Liver (tissue), 8 donors: ENCODE measurements at regions not wholly inside any gene's neighbourhood (a gene's known extent, or its start where the extent isn't known, plus 50 kb on each side); places are given as distances from the start of the nearest gene placed in this dataset.

Source experiments
- DNase-seq: peaks from one replicate; pipeline ENCODE4 v3.0.0-alpha.2; 2017; ENCODE audit warnings: low spot score
- H3K27ac ChIP-seq, 2 donors: one replicate each; pipeline ENCODE4 v1.7.0; 2013; ENCODE audit warnings: inconsistent platforms in 2 of 2, low read length in 2 of 2, control low read depth in 1 of 2, low read depth in 1 of 2, mild to moderate bottlenecking in 1 of 2
- H3K27me3 ChIP-seq, 4 donors: one replicate each; pipeline versions ENCODE4 v1.6.1 to v1.7.0; 2013; ENCODE audit warnings: low read length in 3 of 4, inconsistent platforms in 1 of 4, mild to moderate bottlenecking in 1 of 4, moderate library complexity in 1 of 4; ENCODE audit not compliant: control insufficient read depth in 4 of 4, insufficient read depth in 4 of 4
- H3K36me3 ChIP-seq, 4 donors: one replicate each; pipeline versions ENCODE4 v1.6.1 to v1.7.0; 2013; ENCODE audit warnings: low read length in 3 of 4, mild to moderate bottlenecking in 3 of 4, low read depth in 1 of 4, moderate library complexity in 1 of 4; ENCODE audit not compliant: control insufficient read depth in 4 of 4, insufficient read depth in 3 of 4
- H3K4me1 ChIP-seq, 4 donors: one replicate each; pipeline versions ENCODE4 v1.6.1 to v1.7.0; 2013; ENCODE audit warnings: low read length in 3 of 4, mild to moderate bottlenecking in 3 of 4, moderate library complexity in 1 of 4; ENCODE audit not compliant: control insufficient read depth in 4 of 4, insufficient read depth in 4 of 4
- H3K4me3 ChIP-seq, 3 donors: one replicate each; pipeline versions ENCODE4 v1.6.1 to v1.7.0; 2013; ENCODE audit warnings: low read length in 3 of 3, control low read depth in 1 of 3, low read depth in 1 of 3, mild to moderate bottlenecking in 1 of 3
- H3K9ac ChIP-seq, 2 donors: one replicate each; pipeline ENCODE4 v1.7.0; 2013; ENCODE audit warnings: low read length in 2 of 2, mild to moderate bottlenecking in 2 of 2, moderate library complexity in 2 of 2, control low read depth in 1 of 2, low read depth in 1 of 2
- H3K9me3 ChIP-seq, 4 donors: one replicate each; pipeline versions ENCODE4 v1.6.1 to v1.7.0; 2013; ENCODE audit warnings: low read length in 3 of 4; ENCODE audit not compliant: control insufficient read depth in 4 of 4
- ATF3 ChIP-seq: IDR thresholded peaks from 2 replicates; pipeline ENCODE4 v1.6.1; 2016; ENCODE audit warnings: antibody characterized with exemption
- CTCF ChIP-seq: fragments of 150-350 bp; IDR thresholded peaks from 2 replicates; pipeline ENCODE4 v1.5.1; 2017; ENCODE audit warnings: improper control_type of control experiment, low read depth, low read length; ENCODE audit not compliant: missing input control
- EGR1 ChIP-seq, 2 donors: IDR thresholded peaks; 2 replicates each; pipeline ENCODE4 v1.6.1; 2016 to 2018; ENCODE audit warnings: antibody characterized with exemption in 2 of 2, low read depth in 2 of 2
- FOXA1 ChIP-seq: IDR thresholded peaks from 2 replicates; pipeline ENCODE4 v1.6.1; 2016; ENCODE audit warnings: antibody characterized with exemption
- FOXA2 ChIP-seq: IDR thresholded peaks from 2 replicates; pipeline ENCODE4 v1.6.1; 2016; ENCODE audit warnings: antibody characterized with exemption
- GABPA ChIP-seq, 2 donors: IDR thresholded peaks in 1 of 2; conservative IDR thresholded peaks in 1 of 2; 2 replicates each; pipeline ENCODE4 v1.6.1; 2016; ENCODE audit warnings: antibody characterized with exemption in 2 of 2, mild to moderate bottlenecking in 1 of 2, moderate library complexity in 1 of 2
- HNF4G ChIP-seq: IDR thresholded peaks from 2 replicates; pipeline ENCODE4 v1.6.1; 2016; ENCODE audit warnings: antibody characterized with exemption
- NR2F2 ChIP-seq: IDR thresholded peaks from 2 replicates; pipeline ENCODE4 v1.6.1; 2016; ENCODE audit warnings: antibody characterized with exemption
- RXRA ChIP-seq, 2 donors: IDR thresholded peaks; 2 replicates each; pipeline ENCODE4 v1.6.1; 2017 to 2018; ENCODE audit warnings: antibody characterized with exemption in 2 of 2, mild to moderate bottlenecking in 1 of 2
- SP1 ChIP-seq: IDR thresholded peaks from 2 replicates; pipeline ENCODE4 v1.6.1; 2018; ENCODE audit warnings: antibody characterized with exemption, mild to moderate bottlenecking
- TAF1 ChIP-seq: conservative IDR thresholded peaks from 2 replicates; pipeline ENCODE4 v1.6.1; 2016; ENCODE audit warnings: antibody characterized with exemption, mild to moderate bottlenecking
- WGBS: extraction: QIAGEN DNeasy Blood & Tissue Kit; methylation state at CpG from one replicate; pipeline ENCODE4 v1.1.7; 2013; 5-methylcytosine and 5-hydroxymethylcytosine counted together
- TF ChIP-seq, protein P1 (sequence below): IDR thresholded peaks from 2 replicates; pipeline ENCODE4 v1.6.1; 2016; ENCODE audit warnings: antibody characterized with exemption
- TF ChIP-seq, protein P2 (sequence below): IDR thresholded peaks from 2 replicates; pipeline ENCODE4 v1.6.1; 2016; ENCODE audit warnings: antibody characterized with exemption, mild to moderate bottlenecking
- donor health status: healthy.
- donor health status: healthy.
- donor health status: healthy.
- donor health status: healthy.
- donor health status: healthy.

DNA sequence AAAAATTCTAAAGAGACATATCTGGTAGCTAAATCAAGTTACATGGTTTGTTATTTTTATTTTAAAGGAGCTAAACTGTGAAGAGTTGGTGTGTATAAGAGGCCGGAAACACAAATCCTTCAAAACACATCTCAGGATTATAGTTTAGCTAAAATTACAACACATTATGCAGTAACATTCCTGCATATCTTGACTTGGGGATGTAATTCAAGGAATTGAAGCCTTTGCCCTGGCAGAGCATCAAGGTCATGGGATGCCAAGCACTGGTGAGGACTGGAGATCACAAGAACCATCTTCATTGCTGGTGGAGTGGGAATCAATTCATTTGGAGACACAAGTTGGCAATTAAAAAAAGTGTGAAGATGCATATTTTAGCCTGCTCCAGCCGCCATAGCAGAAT lies 86.8 kb upstream of the LSM6 start:
- WGBS, result 95% methylated on average over 2 of the region's 2 CpGs
- no peaks in the 10 kb centered on the region for H3K36me3 ChIP-seq
- no peak overlapping the region for H3K9ac ChIP-seq
- H3K4me3 ChIP-seq, result no peak overlapping the region
- H3K27ac ChIP-seq, result no peak overlapping the region
- H3K9me3 ChIP-seq, result no peaks in the 10 kb centered on the region
- no peaks in the 10 kb centered on the region for H3K4me1 ChIP-seq
- TF ChIP-seq TAF1, result no peak
- TF ChIP-seq FOXA1, result no peak
- TF ChIP-seq GABPA (IDR thresholded peaks at IDR 0.05 in 1 of 2, conservative IDR thresholded peaks at IDR 0.05 in 1 of 2), result no peak
- no peak for TF ChIP-seq CTCF
- H3K27me3 ChIP-seq, result no peaks in the 10 kb centered on the region
- no peak for DNase-seq

- TF ChIP-seq SP1 (no peak), TAF1 (no peak), HNF4G (no peak), FOXA2 (no peak), RXRA (IDR thresholded peaks at IDR 0.05) (no peak), FOXA1 (no peak), NR2F2 (no peak), EGR1 (IDR thresholded peaks at IDR 0.05; ENCODE audit: low read depth in 2 of 2) (no peak), ATF3 (no peak)
- TF ChIP-seq, protein P1, sequence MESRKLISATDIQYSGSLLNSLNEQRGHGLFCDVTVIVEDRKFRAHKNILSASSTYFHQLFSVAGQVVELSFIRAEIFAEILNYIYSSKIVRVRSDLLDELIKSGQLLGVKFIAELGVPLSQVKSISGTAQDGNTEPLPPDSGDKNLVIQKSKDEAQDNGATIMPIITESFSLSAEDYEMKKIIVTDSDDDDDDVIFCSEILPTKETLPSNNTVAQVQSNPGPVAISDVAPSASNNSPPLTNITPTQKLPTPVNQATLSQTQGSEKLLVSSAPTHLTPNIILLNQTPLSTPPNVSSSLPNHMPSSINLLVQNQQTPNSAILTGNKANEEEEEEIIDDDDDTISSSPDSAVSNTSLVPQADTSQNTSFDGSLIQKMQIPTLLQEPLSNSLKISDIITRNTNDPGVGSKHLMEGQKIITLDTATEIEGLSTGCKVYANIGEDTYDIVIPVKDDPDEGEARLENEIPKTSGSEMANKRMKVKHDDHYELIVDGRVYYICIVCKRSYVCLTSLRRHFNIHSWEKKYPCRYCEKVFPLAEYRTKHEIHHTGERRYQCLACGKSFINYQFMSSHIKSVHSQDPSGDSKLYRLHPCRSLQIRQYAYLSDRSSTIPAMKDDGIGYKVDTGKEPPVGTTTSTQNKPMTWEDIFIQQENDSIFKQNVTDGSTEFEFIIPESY, result no peak
- TF ChIP-seq, protein P2, sequence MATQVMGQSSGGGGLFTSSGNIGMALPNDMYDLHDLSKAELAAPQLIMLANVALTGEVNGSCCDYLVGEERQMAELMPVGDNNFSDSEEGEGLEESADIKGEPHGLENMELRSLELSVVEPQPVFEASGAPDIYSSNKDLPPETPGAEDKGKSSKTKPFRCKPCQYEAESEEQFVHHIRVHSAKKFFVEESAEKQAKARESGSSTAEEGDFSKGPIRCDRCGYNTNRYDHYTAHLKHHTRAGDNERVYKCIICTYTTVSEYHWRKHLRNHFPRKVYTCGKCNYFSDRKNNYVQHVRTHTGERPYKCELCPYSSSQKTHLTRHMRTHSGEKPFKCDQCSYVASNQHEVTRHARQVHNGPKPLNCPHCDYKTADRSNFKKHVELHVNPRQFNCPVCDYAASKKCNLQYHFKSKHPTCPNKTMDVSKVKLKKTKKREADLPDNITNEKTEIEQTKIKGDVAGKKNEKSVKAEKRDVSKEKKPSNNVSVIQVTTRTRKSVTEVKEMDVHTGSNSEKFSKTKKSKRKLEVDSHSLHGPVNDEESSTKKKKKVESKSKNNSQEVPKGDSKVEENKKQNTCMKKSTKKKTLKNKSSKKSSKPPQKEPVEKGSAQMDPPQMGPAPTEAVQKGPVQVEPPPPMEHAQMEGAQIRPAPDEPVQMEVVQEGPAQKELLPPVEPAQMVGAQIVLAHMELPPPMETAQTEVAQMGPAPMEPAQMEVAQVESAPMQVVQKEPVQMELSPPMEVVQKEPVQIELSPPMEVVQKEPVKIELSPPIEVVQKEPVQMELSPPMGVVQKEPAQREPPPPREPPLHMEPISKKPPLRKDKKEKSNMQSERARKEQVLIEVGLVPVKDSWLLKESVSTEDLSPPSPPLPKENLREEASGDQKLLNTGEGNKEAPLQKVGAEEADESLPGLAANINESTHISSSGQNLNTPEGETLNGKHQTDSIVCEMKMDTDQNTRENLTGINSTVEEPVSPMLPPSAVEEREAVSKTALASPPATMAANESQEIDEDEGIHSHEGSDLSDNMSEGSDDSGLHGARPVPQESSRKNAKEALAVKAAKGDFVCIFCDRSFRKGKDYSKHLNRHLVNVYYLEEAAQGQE, result no peak
- Histone ChIP-seq H3K9ac (no peak overlapping the region), H3K4me3 (no peak overlapping the region), H3K4me1 (no peaks in the 10 kb centered on the region), H3K9me3 (no peaks in the 10 kb centered on the region), H3K36me3 (no peaks in the 10 kb centered on the region), H3K27ac (no peak overlapping the region), H3K27me3 (no peaks in the 10 kb centered on the region)
- no peak for DNase-seq
- WGBS, result 87% methylated on average over 5 of the region's 5 CpGs
These were observed 87.7 kb upstream of the LSM6 start for GRCh38 chr4:146087856-146088255.
